ENCODE measurements at regions not wholly inside any gene's neighbourhood (a gene's known extent, or its start where the extent isn't known, plus 50 kb on each side); places are given as distances from the start of the nearest gene placed in this dataset.
"Not testable (repeated sequence)": the region's sequence is repeated elsewhere in the genome, so short reads cannot be mapped to it uniquely, and the experiment has no call there.

DNA sequence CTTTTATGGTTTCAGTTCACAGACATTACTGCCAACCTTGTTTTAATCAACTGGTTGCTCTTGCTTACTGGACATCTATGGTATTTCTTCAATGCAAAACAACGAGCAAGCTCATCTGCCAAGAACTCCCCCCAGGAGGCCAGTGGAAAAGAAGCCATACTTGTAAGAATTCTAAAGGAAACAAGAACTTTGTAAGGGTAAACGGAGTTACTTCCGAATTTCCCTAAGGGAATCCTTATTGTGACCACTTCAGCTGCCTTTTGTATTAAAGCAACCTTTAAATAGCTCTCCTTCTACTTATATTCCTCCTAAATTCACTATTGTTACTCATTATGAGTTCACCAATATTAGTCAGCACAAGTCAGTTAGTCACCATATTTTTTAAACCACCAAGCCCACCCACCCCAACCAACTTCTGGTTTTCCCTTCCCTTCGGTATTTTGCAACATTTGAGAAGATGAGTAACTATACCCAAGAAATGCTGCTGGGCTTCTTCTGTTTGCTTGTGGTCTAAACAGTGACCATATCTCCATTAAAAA lies 602.8 kb upstream of the DIPK2B start:
- peak; percentile 24 for DNase-seq

DNA sequence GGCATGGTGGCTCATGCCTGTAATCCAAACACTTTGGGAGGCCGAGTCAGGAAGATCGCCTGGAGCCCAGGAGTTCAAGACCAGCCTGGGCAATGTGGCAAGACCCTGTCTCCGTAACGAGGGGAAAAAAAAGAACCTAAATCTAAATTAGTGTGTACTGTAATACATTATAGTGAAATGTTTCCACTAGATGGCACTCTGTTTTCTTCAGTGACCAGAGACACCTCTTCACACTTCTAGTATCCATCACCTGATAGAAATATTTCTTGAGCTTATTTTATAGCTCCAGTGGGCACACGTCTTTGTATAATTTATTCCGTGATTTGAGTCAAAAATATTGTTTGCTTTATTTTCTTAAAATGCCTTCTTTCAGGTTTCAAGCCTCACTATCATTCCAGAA lies 600.9 kb upstream of the DIPK2B start:
- DNase-seq = no peak

DNA sequence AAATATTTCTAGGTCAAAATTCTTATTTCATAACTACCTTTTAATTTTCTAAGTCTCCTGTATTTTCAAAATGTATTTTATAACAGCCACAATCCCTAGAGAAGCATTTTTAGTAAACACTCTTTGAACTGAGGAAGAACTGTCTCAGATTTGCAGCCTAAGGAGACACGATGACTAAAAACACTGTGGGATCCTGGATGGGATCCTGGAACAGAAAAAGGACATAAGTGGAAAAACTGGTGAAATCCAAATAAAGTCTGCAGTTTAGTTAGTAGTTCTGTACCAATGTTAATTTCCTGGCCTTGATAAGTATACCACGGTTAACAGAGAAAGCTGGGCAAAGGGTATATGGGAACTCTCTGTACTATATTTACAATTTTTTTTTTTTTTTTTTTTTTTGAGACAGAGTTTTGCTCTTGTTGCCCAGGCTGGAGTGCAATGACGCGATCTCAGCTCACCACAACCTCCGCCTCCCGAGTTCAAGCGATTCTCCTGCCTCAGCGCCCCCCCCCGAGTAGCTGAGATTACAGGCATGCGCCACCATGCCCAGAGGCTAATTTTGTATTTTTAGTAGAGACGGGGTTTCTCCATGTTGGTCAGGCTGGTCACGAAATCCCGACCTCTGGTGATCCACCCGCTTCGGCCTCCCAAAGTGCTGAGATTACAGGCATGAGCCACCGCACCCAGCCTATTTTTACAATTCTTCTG lies 600.2 kb upstream of the DIPK2B start:
- not testable (repeated sequence) for DNase-seq

DNA sequence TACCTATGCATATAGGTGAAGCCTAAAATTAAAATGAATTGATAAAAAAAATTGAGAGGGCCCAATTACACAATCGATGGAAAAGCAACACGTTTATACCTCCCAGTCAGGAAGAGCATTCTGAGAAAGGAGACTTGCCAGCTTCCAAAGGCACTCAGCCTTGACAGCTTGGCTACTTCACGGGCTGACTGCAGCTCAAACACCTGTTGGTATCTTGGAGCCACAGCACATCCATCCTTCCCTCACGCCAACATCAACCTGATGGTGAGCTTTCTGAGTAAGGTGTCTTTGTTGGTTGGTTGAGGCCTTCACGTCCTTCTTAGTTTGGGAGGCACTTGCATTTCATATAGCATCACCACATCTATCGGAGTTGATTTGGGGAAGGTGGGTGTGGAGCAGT lies 598.9 kb upstream of the DIPK2B start:
- no peak for DNase-seq

DNA sequence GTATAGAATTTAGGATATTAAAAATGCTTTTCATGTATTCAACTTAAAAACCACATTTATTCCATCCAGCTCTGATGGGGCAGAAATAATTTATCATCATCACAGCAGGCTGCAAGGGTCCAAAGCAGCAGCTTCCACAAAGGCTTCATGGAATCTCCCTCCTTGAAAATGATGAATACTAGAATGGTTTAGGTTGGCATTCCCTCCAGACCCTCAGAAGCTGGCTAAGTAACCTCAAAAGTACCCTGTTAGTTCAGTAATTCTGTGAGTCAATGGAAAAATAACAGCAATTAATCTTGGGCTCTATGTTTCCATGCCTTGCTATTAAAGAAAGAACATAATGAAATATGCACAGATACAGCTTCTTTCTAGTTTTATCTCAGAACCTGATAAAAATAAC lies 594.9 kb upstream of the DIPK2B start:
- no peak for DNase-seq

DNA sequence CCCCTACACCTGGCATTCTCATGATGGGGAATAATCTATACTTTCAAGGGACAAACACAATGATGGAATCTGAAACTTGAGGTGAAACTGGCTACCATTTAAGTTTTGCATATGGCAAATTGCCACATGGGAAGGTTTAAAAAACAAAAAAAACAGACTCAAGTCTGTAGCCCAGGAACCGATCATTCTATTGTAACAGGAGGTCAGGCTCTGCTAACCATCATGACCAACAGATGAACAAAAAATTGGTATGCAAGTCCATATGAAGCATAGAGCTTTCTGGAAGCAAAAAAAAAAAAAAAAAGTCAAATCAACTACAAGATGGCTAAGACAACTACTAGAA lies 594.3 kb upstream of the DIPK2B start:
- no peak for DNase-seq

DNA sequence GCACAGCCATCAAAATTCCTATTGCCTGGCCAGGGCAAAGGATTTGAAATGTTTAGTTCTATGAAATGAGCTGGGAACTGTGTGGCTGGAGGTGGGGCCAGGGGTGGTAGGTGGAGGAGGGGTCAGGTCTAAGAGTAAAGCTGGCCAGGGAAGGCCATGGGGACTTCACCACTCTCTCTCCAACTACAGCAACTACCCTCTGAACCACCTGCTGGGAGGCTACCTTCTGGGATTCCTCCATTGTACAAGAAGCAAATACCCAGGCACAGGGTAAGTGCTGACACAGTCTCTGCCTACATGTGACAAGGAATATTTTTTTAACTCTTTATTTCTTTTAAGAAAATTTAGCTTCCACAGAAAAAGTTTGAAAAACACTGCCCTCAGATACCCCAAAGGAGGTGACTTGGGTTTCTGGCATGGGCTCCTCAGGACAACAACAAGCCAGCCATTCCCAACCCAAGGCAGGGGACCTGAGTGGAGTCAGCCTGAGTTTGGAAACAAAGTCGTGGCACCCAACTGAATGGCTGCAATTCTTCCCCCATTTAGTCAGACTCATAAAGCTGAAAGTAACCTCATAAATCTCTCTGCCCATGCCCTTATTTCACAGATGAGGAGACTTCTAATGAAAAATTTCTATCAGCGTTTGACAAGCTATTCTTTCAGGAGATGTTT lies 593.8 kb upstream of the DIPK2B start:
- no peak for DNase-seq

DNA sequence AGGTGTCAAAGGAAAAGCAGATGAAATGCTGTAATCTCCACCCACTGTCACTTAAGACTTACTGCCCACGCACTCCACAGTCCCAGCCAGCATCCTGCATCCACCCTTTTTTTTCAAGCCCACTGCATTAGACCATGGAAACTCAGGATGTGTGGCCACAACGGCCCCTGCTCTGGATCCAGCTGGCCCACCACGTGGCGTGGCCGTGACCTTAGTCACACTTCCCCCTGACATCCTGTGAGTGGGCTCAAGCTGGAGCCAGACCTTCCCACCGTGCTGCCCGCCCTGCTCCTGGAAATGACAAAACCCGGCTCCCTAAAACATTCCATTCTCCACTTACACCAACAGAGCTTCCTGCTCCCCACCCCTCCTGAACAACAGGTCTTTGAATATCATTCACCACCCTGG lies 588.3 kb upstream of the DIPK2B start:
- no peak for DNase-seq

DNA sequence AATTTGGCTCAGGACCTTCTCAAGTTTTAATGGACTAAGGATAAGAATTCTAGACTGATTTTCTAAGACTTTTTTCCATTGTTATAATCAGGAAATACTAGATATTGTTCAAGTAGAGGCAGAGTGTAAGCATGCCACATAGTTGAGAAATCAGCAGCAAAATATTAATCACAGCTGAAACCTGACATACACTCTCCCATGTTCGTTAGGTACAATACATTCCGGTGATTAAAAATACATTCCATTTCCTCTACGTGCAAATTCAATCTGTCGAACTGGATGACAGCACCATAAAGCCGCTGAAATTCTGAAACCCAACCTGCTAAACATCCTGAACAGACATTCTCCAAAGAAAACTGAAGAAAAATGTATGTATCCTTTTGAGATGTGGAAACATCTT lies 587.6 kb upstream of the DIPK2B start:
- DNase-seq = no peak

DNA sequence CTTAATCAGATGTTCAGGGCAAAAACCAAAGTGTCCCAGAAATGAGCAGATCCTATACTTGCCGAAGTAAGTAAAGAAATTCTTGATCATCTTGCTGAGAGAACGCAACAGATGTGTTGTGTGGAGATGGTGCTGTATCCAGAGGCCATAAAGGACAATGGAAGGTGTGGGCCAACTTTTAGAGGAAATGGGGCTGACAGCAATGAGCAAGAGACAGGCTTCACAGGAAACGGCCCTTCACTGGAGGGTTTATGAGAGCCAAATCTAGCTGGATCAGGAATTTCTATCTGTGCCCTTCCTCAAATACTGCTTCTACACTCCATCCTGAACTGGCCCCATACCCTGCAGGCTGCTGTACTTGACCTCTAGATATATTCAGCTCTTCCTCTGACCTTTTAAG lies 583.9 kb upstream of the DIPK2B start:
- no peak for DNase-seq

DNA sequence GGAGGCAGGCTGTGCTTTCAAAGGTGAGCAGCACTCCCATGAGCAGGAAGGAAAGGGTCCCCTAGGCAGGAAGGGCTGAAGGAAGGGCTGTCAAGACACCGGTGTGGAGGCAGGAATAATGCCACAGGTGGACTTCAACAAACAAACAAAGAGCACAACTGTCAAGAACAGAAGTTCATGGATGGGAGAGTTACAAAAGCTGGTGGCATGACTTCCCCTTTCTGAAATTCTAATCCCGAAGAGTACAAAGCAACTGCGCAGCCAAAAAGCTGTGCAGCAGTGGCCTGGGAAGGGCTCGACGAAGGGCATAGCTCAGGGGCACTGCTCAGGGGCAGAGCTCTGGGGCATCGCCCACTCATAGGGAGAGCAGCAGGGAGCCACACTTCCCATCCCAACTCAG lies 582.3 kb upstream of the DIPK2B start:
- DNase-seq = no peak

DNA sequence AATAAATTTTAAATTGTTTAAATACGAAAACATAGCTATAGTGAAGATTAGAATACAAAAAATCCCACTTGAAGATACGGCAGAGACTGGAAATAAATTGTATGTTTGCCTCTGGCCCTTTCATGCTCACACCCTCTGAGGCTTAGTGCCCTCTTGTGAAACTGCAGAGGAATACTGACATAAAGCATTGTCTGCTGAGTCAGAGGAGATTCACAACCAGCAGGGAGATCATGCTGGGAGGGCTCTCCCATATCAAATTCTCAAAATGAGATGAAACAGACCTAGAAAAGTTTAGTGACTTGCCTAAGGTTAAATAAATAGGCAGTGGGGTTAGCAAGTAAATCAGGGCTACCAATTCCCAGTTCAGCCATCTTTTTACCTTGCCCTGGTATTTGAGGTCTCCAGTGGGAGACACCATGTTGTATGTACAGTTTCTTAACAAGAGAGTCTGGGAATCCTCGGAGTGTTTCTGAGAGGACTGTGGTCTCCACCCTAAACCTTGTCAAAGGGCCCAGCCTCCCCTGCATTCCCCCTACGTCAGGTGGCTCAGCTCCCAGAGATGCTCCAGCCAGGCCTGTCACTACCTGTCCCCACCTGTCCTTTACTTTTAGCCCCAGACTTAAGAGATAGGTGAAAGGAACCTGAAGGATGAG lies 581.4 kb upstream of the DIPK2B start:
- DNase-seq = no peak

DNA sequence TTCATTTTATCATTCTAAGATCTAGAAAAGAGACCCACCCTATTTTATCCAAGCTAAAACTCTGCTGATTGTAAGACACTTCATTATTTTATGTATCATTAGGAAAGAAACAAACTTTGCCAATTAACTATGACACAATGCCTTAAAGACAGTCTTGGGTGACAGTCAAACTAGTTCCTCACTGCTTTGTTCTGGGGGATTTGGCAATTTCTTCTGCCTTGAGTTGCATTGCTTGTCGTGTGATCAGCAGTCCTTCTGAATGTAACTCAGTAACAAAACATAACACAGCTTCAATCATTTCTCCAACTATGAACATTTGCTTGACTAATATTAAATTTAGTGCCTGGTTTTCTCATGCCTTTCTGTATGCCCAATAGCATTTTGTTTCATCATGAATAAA lies 577.9 kb upstream of the DIPK2B start:
- no peak for DNase-seq

DNA sequence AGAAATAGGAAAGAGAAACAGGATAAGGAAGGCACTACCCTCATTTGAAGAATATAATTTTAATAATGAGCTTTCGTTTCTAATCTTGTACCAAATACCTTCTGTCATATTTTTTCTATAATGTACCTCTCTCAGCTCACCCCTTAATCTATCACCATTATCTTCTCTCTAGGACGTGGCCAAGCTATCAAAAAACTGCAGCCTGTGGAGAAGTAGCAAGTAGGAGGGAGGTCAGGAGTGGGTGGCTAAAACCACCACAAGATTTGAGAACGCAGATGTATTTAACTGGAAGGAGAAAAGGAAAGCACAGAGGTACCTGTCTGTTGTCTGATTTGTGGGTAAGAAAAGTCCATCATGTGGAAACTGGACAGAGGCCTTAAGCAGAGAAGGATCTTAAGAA lies 576.7 kb upstream of the DIPK2B start:
- no peak for DNase-seq

DNA sequence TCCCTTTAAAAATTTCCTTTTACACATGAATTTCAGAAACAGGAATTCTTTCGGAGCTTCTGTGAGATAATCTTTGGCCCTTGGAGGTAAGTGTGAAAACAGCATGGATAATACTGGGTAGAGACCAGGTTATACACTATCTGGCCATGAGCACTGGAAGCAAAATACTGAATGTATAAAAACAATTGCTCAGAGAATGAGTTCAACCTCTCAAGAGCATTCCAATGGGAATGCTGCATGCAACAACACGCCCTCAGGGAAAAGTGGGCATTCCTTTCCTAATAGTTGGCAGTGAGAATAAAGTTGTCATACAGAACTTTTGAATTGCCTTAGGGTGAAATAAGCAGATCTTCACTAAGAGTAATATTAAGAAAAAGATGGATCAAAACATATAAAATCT lies 574.8 kb upstream of the DIPK2B start:
- DNase-seq = no peak

DNA sequence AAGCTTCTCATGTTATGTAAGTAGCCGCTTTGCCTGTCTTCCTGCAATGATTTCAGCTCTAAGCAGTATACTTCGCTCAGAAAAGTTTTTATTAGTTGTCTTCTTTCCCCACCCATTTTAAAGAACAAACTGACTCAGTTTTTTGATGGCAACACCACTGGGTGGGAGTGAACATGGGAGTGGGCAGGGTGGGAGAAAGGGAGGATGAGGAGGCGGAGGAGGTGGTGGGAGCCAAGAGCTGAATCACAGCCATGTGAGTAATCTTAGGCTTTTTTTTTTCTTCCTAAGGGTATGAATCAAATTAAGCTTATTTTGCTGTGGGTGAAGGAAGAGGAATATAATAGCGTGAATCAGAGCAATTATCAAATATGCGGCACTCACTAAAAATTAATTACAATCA lies 574.3 kb upstream of the DIPK2B start:
- DNase-seq = peak; percentile 33

DNA sequence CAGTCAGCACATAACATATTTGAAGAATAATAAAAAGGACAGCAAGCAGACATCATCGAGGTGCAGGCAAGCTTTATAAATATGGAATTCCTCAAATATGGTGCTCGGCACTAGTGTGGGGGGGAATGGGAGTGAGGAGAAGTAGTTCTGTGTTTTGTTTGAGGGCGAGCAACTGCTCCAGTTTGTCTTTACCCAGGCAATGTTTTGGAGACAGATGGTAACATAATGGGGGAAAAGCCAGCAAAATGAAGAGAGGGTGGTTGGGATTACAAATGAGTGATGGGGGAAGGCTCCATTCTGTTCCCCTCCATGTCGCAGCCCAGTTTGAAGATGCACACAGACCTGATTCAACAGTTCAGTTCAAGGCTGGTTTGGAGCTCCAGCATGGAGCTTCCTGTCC lies 572.9 kb upstream of the DIPK2B start:
- no peak for DNase-seq

DNA sequence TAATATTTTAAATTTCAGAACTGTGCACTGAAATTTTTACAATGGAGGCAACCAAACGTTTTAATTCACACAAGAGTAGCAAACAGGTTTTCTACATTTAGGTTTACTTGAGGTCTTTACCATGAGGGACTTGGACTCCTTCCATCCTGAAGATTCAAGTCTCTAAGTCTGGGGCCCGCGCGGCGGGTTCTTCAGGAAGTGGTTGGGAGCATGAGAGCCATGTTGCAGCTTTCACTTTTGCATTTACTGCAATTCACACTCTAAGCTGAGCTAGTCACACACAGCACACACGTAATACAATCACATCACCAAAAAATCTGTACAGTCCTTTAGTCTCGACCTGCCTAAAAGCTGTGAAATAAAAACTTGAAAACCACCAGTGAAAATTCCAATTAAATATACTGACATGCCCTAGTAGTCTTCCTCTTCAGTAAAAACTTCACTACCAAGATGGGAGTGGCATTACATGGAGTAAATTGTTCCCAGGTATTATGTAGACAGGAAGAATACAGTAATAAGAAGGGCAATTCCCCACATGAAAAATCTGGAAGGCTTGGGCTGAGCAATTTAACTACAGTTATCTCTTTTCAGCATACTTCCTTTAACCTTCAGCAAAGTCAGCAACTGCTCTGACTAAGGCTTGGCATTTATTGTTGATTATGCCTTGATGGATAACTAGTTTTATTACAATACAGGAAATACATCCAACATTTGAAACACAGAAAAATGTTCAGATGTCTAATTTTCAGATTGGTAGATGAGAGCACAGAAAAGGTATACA lies 571.1 kb upstream of the DIPK2B start:
- DNase-seq = peak; percentile 46

DNA sequence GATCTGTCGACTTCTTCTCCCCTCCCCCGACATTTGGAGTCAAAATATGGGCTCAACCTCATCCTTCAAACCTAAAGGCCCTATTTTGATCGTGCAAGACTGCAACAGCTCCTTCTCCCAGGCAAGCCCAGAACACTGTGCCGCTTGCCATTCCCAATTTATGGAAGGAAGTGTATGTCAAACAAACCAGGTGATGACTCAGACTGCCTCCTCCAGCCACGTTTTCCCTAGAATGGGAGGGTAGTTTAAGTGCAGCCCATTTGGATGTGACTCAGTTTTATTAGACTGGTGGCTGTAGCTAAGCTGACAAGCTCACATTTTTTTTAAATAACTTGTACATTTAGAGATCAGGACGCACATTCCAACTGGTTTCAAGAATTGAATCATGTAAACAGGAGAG lies 570.4 kb upstream of the DIPK2B start:
- no peak for DNase-seq

DNA sequence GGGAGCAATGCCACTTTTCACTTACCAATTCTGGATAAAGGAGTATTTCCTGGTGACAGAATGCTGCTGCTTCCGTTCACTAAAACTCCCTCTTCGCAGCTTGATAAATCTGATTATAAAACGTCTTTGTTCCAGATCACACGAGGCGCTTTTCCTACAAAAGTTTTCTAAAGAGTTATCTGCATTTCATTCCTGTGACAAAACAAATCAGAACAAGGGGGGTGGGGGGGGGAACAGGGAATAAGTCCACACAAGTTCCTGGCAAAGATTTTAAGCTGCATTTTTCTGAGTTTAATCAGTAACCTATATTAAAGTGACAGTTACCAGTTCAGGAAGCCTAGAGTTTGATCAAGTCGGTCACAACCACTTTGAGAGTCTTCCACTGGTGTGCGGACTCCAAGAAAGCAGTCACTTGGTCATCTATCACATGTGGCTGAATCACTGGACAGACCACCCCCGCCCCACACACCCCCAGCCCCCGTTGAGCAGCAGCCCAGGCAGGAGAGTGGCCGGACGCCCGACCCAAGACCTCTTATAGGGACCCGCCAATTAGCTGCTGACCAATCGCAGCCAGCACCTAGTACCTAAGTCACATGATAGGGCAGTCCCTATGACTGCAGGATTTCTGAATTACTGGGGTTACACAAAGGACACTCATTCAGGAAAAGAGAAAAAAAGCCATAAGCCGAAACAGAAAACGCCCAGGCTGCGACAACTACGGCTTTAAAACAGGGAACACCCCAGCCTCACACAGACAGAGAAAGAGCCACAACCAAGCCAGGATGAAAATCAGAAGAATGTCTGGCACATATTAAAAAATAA lies 569.3 kb upstream of the DIPK2B start:
- no peak for DNase-seq

DNA sequence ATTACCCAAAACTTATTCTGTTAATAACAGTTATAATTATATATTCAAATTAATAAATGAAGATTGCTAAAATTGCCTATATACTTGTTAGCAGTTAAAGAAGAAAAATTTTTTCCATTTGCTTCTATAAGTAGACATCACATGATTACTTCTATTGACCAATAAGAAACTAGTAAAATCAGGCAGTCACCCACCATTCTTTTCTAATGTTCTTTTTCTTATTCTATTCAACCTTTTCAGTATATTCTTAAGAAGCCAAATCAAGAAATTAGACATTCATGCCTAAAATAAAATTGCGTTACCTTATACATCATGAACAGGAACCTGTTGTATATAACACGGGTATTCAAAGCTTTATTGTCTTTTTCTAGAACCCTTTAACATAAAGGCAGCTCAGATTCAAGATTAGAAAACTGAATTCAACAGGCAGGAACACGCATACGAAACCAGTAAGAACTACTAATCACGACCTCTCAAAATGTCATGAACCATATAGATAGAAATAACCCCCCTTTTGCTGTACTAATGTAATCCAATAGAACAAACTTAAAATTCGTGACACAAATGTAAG lies 568.1 kb upstream of the DIPK2B start:
- DNase-seq = no peak

DNA sequence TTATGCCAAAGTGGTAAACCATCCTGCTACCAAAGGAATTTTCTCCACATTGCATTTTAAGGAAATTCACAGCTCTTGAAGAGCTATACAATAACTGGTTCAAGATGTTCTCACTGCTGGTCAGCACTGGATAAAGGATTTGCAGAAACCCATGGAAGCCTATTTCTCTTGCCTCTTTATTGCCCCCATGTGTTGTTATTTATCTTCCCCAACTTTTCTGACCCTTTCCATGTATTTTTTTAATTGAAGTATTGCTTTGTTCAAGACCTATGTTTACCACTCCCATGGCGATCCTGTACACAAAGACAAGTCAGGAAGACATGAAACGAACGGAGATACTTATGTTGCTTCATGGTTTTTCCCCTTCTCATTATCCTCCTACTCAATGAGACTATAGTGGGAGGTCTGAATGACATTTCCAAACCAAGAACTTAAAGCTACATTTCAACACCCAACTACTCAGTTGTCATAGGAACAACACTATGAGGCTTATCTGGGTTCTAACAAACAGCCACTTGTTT lies 566.4 kb upstream of the DIPK2B start:
- DNase-seq = no peak
